Vagina (tissue), 2 donors: ENCODE measurements at regions not wholly inside any gene's neighbourhood (a gene's known extent, or its start where the extent isn't known, plus 50 kb on each side); places are given as distances from the start of the nearest gene placed in this dataset.

Experiments used
- DNase-seq, 2 donors: peaks; one replicate each; pipeline ENCODE4 v3.0.0-alpha.2; 2017; ENCODE audit errors: extremely low spot score in 2 of 2
- H3K27ac ChIP-seq: fragments of 200-600 bp; sonication (generic); one replicate; pipeline ENCODE4 v1.5.1; 2019
- H3K27me3 ChIP-seq: fragments of 200-600 bp; sonication (generic); one replicate; pipeline ENCODE4 v1.5.1; 2019
- H3K36me3 ChIP-seq, 2 donors: fragments of 200-600 bp; sonication (generic); one replicate each; pipeline ENCODE4 v1.5.1; 2017 to 2019
- H3K4me1 ChIP-seq: fragments of 200-600 bp; sonication (generic); one replicate; pipeline ENCODE4 v1.5.1; 2019
- H3K4me3 ChIP-seq, 2 donors: fragments of 200-600 bp; sonication (generic); 1 replicate in 1 of 2; 2 replicates in 1 of 2; pipeline ENCODE4 v1.5.1; 2016 to 2019
- H3K9me3 ChIP-seq: fragments of 200-600 bp; sonication (generic); one replicate; pipeline ENCODE4 v1.5.1; 2019
- CTCF ChIP-seq, 3 experiments: fragments of 450-650 bp in 2 of 3; fragments of 200-600 bp in 1 of 3; sonication (generic) in 1 of 3; IDR thresholded peaks; one replicate each; pipeline ENCODE4 v1.5.1; 2017 to 2019; ENCODE audit warnings: antibody characterized with exemption in 3 of 3, mild to moderate bottlenecking in 2 of 3, moderate library complexity in 2 of 3
- POLR2A ChIP-seq, 2 donors: fragments of 450-650 bp; IDR thresholded peaks; one replicate each; pipeline ENCODE4 v1.6.1; 2017; ENCODE audit warnings: antibody characterized with exemption in 2 of 2, mild to moderate bottlenecking in 2 of 2, moderate library complexity in 2 of 2
- POLR2AphosphoS5 ChIP-seq, 2 donors: sonication (generic); formaldehyde crosslinking; IDR thresholded peaks; one replicate each; pipeline ENCODE4 v1.9.0; 2017; ENCODE audit warnings: antibody characterized with exemption in 2 of 2, mild to moderate bottlenecking in 2 of 2, low read depth in 1 of 2; ENCODE audit not compliant: insufficient read depth in 1 of 2
- intact Hi-C: fragments of 100-400 bp; cut with DNase I; formaldehyde crosslinking; loops from one replicate; pipeline ENCODE4 v1.15.1; 2023

DNA sequence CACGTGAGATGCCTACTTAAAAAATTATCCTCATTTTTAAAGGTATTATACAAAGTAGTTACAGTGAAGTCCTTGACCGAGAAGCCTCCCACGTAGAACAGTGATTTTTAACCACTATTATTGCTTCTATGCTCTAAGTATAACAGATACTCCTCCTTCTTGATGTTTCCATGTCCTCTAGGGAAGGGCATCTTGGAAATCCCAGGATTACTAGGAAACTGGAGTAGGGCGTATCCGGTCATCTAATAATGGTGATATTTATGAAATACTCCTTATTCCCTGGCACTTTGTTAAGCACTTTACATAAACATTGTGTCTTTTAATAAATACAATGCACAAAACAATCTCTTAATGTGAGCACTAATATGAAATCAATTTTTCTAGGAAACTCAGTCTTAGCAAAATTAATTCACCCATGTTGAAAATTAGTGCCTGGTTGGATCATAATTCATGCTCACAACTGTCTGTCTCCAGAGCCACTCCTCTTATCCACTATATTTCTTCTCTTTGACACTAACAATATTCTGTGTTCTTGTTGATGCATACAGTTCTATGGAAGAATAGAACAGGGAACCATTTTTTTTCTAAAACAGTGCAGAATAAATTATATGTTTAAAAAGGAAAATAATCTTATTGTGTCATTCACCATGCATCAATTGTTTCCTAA lies 128.6 kb upstream of the SEMA3E start:
- no peaks in the 10 kb centered on the region for H3K36me3 ChIP-seq
- DNase-seq: no peak
- TF ChIP-seq POLR2A (IDR thresholded peaks at IDR 0.05) (no peak), POLR2AphosphoS5 (IDR thresholded peaks at IDR 0.05; ENCODE audit: insufficient read depth in 1 of 2, low read depth in 1 of 2) (no peak), CTCF (IDR thresholded peaks at IDR 0.05) (no peak)
- H3K27ac ChIP-seq: no peak overlapping the region
- no peaks in the 10 kb centered on the region for H3K9me3 ChIP-seq
- intact Hi-C loops: no loop called here
- H3K4me3 ChIP-seq: no peak overlapping the region
- H3K4me1 ChIP-seq: no peaks in the 10 kb centered on the region
- no peaks in the 10 kb centered on the region for H3K27me3 ChIP-seq

- TF ChIP-seq POLR2A (IDR thresholded peaks at IDR 0.05): no peak
- no peak for TF ChIP-seq CTCF (IDR thresholded peaks at IDR 0.05)
- TF ChIP-seq POLR2AphosphoS5 (IDR thresholded peaks at IDR 0.05; ENCODE audit: insufficient read depth in 1 of 2, low read depth in 1 of 2): no peak
- Histone ChIP-seq H3K27me3 (no peaks in the 10 kb centered on the region), H3K4me1 (no peaks in the 10 kb centered on the region), H3K27ac (no peak overlapping the region), H3K9me3 (no peaks in the 10 kb centered on the region), H3K36me3 (no peaks in the 10 kb centered on the region), H3K4me3 (no peak overlapping the region)
- DNase-seq: no peak
- intact Hi-C loops: no loop called here
Measured at GRCh38 chr7:83769407-83769806, 120.5 kb upstream of the SEMA3E start.

DNA sequence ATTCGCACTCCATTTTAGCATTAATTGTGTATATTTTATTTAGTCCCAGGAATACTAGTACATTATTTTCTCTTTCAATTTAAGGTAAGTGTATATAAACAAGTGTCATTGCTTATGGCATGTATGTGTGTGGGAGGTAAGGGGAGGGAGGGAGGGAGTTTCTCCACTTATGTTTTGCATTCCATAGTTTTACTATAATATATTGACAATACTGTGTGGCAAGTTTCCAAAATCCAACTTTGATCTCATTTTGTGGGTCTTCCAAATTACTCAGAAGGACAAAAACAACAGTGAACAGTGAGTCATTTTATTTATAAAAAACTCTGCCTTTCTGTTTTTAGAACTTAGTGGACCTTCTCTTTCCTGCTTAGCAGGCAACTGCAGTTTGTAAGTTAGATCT lies 102.3 kb upstream of the SEMA3E start:
- TF ChIP-seq POLR2AphosphoS5 (IDR thresholded peaks at IDR 0.05; ENCODE audit: insufficient read depth in 1 of 2, low read depth in 1 of 2) (no peak), CTCF (IDR thresholded peaks at IDR 0.05) (no peak), POLR2A (IDR thresholded peaks at IDR 0.05) (no peak)
- no peak for DNase-seq
- H3K27ac ChIP-seq: no peak overlapping the region
- H3K4me1 ChIP-seq: no peaks in the 10 kb centered on the region
- no peaks in the 10 kb centered on the region for H3K27me3 ChIP-seq
- no peaks in the 10 kb centered on the region for H3K36me3 ChIP-seq
- H3K9me3 ChIP-seq: no peaks in the 10 kb centered on the region
- no peak overlapping the region for H3K4me3 ChIP-seq
- intact Hi-C loops: no loop called here

GRCh38 chr7:83749495-83749894 lies 100.6 kb upstream of the SEMA3E start:
- H3K36me3 ChIP-seq: no peaks in the 10 kb centered on the region
- intact Hi-C loops: no loop called here
- no peak overlapping the region for H3K27ac ChIP-seq
- H3K4me1 ChIP-seq: no peaks in the 10 kb centered on the region
- no peak overlapping the region for H3K4me3 ChIP-seq
- DNase-seq: no peak
- no peaks in the 10 kb centered on the region for H3K9me3 ChIP-seq
- TF ChIP-seq CTCF (IDR thresholded peaks at IDR 0.05): no peak
- no peak for TF ChIP-seq POLR2AphosphoS5 (IDR thresholded peaks at IDR 0.05; ENCODE audit: insufficient read depth in 1 of 2, low read depth in 1 of 2)
- no peak for TF ChIP-seq POLR2A (IDR thresholded peaks at IDR 0.05)
- H3K27me3 ChIP-seq: no peaks in the 10 kb centered on the region

GRCh38 chr7:83739527-83739926 lies 90.6 kb upstream of the SEMA3E start:
- Histone ChIP-seq H3K4me1 (no peaks in the 10 kb centered on the region), H3K4me3 (no peak overlapping the region), H3K36me3 (no peaks in the 10 kb centered on the region), H3K9me3 (no peaks in the 10 kb centered on the region), H3K27me3 (no peaks in the 10 kb centered on the region), H3K27ac (no peak overlapping the region)
- no peak for DNase-seq
- no peak for TF ChIP-seq CTCF (IDR thresholded peaks at IDR 0.05)
- no peak for TF ChIP-seq POLR2A (IDR thresholded peaks at IDR 0.05)
- no peak for TF ChIP-seq POLR2AphosphoS5 (IDR thresholded peaks at IDR 0.05; ENCODE audit: insufficient read depth in 1 of 2, low read depth in 1 of 2)
- intact Hi-C loops: no loop called here
